GM23338 (cell line): ENCODE measurements at regions not wholly inside any gene's neighbourhood (a gene's known extent, or its start where the extent isn't known, plus 50 kb on each side); places are given as distances from the start of the nearest gene placed in this dataset.

ENCODE experiments used
- CREB1 ChIP-seq: fragments of 250-450 bp; sonication (Bioruptor Pico); IDR thresholded peaks from 2 replicates; pipeline ENCODE4 v1.5.0; 2020; ENCODE audit warnings: low read depth, mild to moderate bottlenecking, moderate library complexity
- CTCF ChIP-seq, 2 experiments: fragments of 200-600 bp in 1 of 2; sonication (generic) in 1 of 2; conservative IDR thresholded peaks; 2 replicates each; pipeline versions ENCODE4 v1.5.1 to v1.6.1; 2016 to 2017; ENCODE audit warnings: antibody characterized with exemption in 2 of 2, low read depth in 2 of 2, mild to moderate bottlenecking in 2 of 2, moderate library complexity in 1 of 2
- ETS1 ChIP-seq: IDR thresholded peaks from 2 replicates; pipeline ENCODE4 v1.6.1; 2016; ENCODE audit warnings: antibody characterized with exemption
- EZH2 ChIP-seq: fragments of 200-600 bp; sonication (generic); IDR thresholded peaks from one replicate; pipeline ENCODE4 v1.8.0; 2017; ENCODE audit warnings: antibody characterized with exemption, mild to moderate bottlenecking, low read depth; ENCODE audit not compliant: unreplicated experiment
- EZH2phosphoT487 ChIP-seq: fragments of 200-600 bp; sonication (generic); IDR thresholded peaks from one replicate; pipeline ENCODE4 v1.8.1; 2018; ENCODE audit warnings: antibody characterized with exemption; ENCODE audit not compliant: unreplicated experiment
- JUNB ChIP-seq: IDR thresholded peaks from one replicate; pipeline ENCODE4 v1.6.1; 2016; ENCODE audit warnings: antibody characterized with exemption; ENCODE audit not compliant: unreplicated experiment
- POLR2AphosphoS5 ChIP-seq: IDR thresholded peaks from 2 replicates; pipeline ENCODE4 v1.6.1; 2016; ENCODE audit warnings: antibody characterized with exemption, low read depth
- REST ChIP-seq: IDR thresholded peaks from one replicate; pipeline ENCODE4 v1.6.1; 2018; ENCODE audit warnings: antibody characterized with exemption; ENCODE audit not compliant: unreplicated experiment
- STAT1 ChIP-seq: IDR thresholded peaks from one replicate; pipeline ENCODE4 v1.6.1; 2016; ENCODE audit warnings: antibody characterized with exemption; ENCODE audit not compliant: unreplicated experiment
- ZNF114 ChIP-seq: fragments of 250-450 bp; sonication (Bioruptor Pico); IDR thresholded peaks from 2 replicates; pipeline ENCODE4 v1.5.0; 2020; ENCODE audit warnings: mild to moderate bottlenecking, moderate library complexity
- ZNF462 ChIP-seq: fragments of 250-450 bp; sonication (Bioruptor Pico); IDR thresholded peaks from 2 replicates; pipeline ENCODE4 v1.5.0; 2020; ENCODE audit warnings: mild to moderate bottlenecking, moderate library complexity

- no peak for TF ChIP-seq CTCF (conservative IDR thresholded peaks at IDR 0.05; ENCODE audit: low read depth in 2 of 2)
- TF ChIP-seq EZH2phosphoT487: no peak
- no peak for TF ChIP-seq POLR2AphosphoS5
- TF ChIP-seq EZH2: no peak
- no peak for TF ChIP-seq REST
- TF ChIP-seq ETS1: no peak
- TF ChIP-seq CREB1 (CRISPR knock-in tag): no peak
- TF ChIP-seq ZNF114 (CRISPR knock-in tag): no peak
- no peak for TF ChIP-seq JUNB
- TF ChIP-seq ZNF462 (CRISPR knock-in tag): no peak
- no peak for TF ChIP-seq STAT1
Measured at GRCh38 chr5:15385037-15385436, 114.9 kb upstream of the FBXL7 start.
